ENCODE measurements at regions not wholly inside any gene's neighbourhood (a gene's known extent, or its start where the extent isn't known, plus 50 kb on each side); places are given as distances from the start of the nearest gene placed in this dataset.

GRCh38 chr2:74739733-74740241 lies 85.7 kb downstream of the SEMA4F start:
- 93% methylated on average over 3 of the region's 4 CpGs for whole genome bisulfite sequencing (ENCODE audit: insufficient coverage, low coverage, low lambda C conversion rate, missing lambda C conversion rate)
- no peak for ATAC-seq

GRCh38 chr2:74740395-74740740 lies 86.3 kb downstream of the SEMA4F start:
- ATAC-seq (no peak), DNase-seq (no peak)
- TF ChIP-seq POLR2A (IDR thresholded peaks at IDR 0.05) = no peak
- TF ChIP-seq, protein P1, sequence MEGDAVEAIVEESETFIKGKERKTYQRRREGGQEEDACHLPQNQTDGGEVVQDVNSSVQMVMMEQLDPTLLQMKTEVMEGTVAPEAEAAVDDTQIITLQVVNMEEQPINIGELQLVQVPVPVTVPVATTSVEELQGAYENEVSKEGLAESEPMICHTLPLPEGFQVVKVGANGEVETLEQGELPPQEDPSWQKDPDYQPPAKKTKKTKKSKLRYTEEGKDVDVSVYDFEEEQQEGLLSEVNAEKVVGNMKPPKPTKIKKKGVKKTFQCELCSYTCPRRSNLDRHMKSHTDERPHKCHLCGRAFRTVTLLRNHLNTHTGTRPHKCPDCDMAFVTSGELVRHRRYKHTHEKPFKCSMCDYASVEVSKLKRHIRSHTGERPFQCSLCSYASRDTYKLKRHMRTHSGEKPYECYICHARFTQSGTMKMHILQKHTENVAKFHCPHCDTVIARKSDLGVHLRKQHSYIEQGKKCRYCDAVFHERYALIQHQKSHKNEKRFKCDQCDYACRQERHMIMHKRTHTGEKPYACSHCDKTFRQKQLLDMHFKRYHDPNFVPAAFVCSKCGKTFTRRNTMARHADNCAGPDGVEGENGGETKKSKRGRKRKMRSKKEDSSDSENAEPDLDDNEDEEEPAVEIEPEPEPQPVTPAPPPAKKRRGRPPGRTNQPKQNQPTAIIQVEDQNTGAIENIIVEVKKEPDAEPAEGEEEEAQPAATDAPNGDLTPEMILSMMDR (IDR thresholded peaks at IDR 0.05) = no peak
- Histone ChIP-seq H3K27me3 (no peaks in the 10 kb centered on the region), H3K27ac (no peak overlapping the region), H3K4me1 (no peaks in the 10 kb centered on the region), H3K36me3 (no peaks in the 10 kb centered on the region), H3K9me3 (peaks cover 0 to 5% (median 0%) of the 10 kb centered on the region in 4 donors), H3K4me3 (no peak overlapping the region)
- intact Hi-C loops (cut with DNase I) = no loop called here
- WGBS (ENCODE audit: insufficient coverage, low coverage, low lambda C conversion rate, missing lambda C conversion rate) = 0% methylated on average over 1 of the region's 3 CpGs

More at GRCh38 chr2:74739733-74740241, 85.7 kb downstream of the SEMA4F start:
- no peak overlapping the region for H3K4me3 ChIP-seq
- TF ChIP-seq, protein P1 (IDR thresholded peaks at IDR 0.05) = no peak
- no peak for TF ChIP-seq POLR2A (IDR thresholded peaks at IDR 0.05)
- H3K27me3 ChIP-seq = no peaks in the 10 kb centered on the region
- no peak overlapping the region for H3K27ac ChIP-seq
- intact Hi-C loops (cut with DNase I) = no loop called here
- H3K4me1 ChIP-seq = no peaks in the 10 kb centered on the region
- peaks cover 0 to 5% (median 0%) of the 10 kb centered on the region in 4 donors for H3K9me3 ChIP-seq
- DNase-seq = no peak
- H3K36me3 ChIP-seq = no peaks in the 10 kb centered on the region

GRCh38 chr2:74740741-74741431 lies 86.8 kb downstream of the SEMA4F start:
- ATAC-seq = peak in 1 of 4 donors; percentile 61
- TF ChIP-seq, protein P1 (IDR thresholded peaks at IDR 0.05) = no peak
- TF ChIP-seq POLR2A (IDR thresholded peaks at IDR 0.05) = no peak
- H3K9me3 ChIP-seq = peaks cover 0 to 5% (median 0%) of the 10 kb centered on the region in 4 donors
- no peak for DNase-seq
- intact Hi-C loops (cut with DNase I) = no loop called here
- no peaks in the 10 kb centered on the region for H3K36me3 ChIP-seq
- H3K27me3 ChIP-seq = no peaks in the 10 kb centered on the region
- H3K4me1 ChIP-seq = no peaks in the 10 kb centered on the region
- 47% methylated on average over 13 of the region's 13 CpGs for WGBS (ENCODE audit: insufficient coverage, low coverage, low lambda C conversion rate, missing lambda C conversion rate)
- H3K4me3 ChIP-seq = no peak overlapping the region
- no peak overlapping the region for H3K27ac ChIP-seq

DNA sequence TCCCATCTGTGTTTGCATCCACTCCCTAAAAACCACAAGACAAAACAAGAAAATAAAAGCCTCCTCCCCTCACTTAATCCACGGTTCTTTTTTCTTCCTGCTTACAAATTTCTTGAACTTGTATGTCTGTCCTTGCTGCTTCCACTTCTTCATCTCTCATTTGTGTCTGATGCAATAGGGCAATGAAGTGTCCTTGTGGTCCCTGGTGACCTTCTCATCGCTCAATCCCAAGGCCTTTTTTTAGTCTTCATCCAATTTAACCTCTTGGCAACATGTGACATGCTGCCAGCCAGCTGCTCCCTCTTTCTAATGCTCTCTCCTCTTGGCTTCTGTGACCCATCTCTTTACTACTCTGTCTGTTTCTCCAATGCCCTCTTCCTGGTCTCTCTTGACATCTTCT lies 87.6 kb downstream of the SEMA4F start:
- DNase-seq (no peak), ATAC-seq (peak in 1 of 4 donors; percentile 28)
- Histone ChIP-seq H3K36me3 (no peaks in the 10 kb centered on the region), H3K9me3 (no peaks in the 10 kb centered on the region), H3K4me1 (no peaks in the 10 kb centered on the region), H3K4me3 (no peak overlapping the region), H3K27ac (no peak overlapping the region), H3K27me3 (no peaks in the 10 kb centered on the region)
- intact Hi-C loops (cut with DNase I) = no loop called here
- WGBS (ENCODE audit: insufficient coverage, low coverage, low lambda C conversion rate, missing lambda C conversion rate) = 53% methylated on average over 2 of the region's 2 CpGs
- no peak for TF ChIP-seq POLR2A (IDR thresholded peaks at IDR 0.05)
- TF ChIP-seq, protein P1 (IDR thresholded peaks at IDR 0.05) = no peak
